AG04450 (cell line): ENCODE measurements at regions not wholly inside any gene's neighbourhood (a gene's known extent, or its start where the extent isn't known, plus 50 kb on each side); places are given as distances from the start of the nearest gene placed in this dataset.

Experiments
- CTCF ChIA-PET: fragments of 300-600, 350-600 bp; formaldehyde crosslinking; extraction: SDS; loops from one replicate; lab custom pipeline; 2022; ENCODE audit warnings: antibody characterized with exemption, inconsistent platforms; lab: Charles Lee
- POLR2A ChIA-PET: fragments of 350-600 bp; formaldehyde crosslinking; extraction: SDS; loops from one replicate; lab custom pipeline; 2021; ENCODE audit warnings: antibody characterized with exemption, inconsistent platforms; lab: Yijun Ruan, JAX
- DNase-seq: peaks from one replicate; pipeline ENCODE4 v3.0.0-alpha.2; 2011; ENCODE audit warnings: low read depth, low spot score
- H3K27ac ChIP-seq: one replicate; pipeline ENCODE4 v1.5.1; 2012; ENCODE audit warnings: low read depth, low read length, control low read depth
- H3K27me3 ChIP-seq: one replicate; pipeline ENCODE4 v1.6.0; 2012; ENCODE audit warnings: low read length; ENCODE audit not compliant: control insufficient read depth, insufficient read depth
- H3K4me3 ChIP-seq: 2 replicates; pipeline ENCODE4 v1.5.1; 2011; ENCODE audit warnings: mild to moderate bottlenecking, low read depth, low read length, control low read depth
- H3K9me3 ChIP-seq: 2 replicates; pipeline ENCODE4 v1.5.1; 2012; ENCODE audit warnings: low read length; ENCODE audit not compliant: control insufficient read depth, insufficient read depth
- CTCF ChIP-seq: IDR thresholded peaks from 2 replicates; pipeline ENCODE4 v1.5.1; 2011; ENCODE audit warnings: low read depth, low read length, control low read depth, inconsistent platforms

DNA sequence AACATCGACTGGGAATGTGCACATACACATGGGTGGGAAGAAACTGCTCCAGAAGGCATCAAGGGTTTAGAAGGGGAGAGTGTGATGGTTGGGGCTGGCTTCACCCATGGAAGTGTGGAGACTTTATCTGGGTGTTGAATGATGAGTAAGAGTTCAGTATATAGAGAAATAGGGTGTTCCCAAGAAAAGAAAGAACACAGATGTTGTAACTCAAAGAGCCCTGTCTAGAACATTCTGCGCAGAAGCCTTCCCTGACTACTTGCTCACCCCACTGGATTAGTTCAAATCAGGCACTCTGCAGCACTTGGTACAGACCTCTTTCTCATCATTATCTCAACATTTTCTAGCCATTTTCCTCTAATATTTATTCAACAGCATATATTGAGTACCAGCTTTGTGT, 491.7 kb downstream of the SNAPC1 start:
- no peak for TF ChIP-seq CTCF
- Histone ChIP-seq H3K27me3 (no peaks in the 10 kb centered on the region), H3K9me3 (no peaks in the 10 kb centered on the region), H3K4me3 (no peak overlapping the region), H3K27ac (no peak overlapping the region)
- no peak for DNase-seq
- POLR2A ChIA-PET: no interaction called here
- CTCF ChIA-PET: no interaction called here

DNA sequence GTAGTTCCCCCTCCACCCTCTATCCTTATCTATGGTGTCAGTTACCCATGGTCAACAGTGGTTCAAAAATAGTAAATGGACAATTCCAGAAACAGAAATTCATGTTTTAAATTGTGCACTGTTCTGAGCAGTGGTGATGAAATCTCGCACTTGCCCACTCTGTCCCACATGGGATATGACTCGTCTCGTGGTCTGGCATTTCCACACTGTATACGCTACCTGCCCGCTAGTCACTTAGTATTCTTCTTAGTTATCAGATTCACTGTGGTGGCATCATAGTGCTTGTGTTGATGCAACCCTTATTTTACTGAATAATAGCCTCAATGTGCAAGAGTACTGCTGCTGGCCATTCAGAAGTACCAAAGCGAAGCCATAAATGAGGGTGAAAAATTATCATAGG, 507.0 kb downstream of the SNAPC1 start:
- no peaks in the 10 kb centered on the region for H3K9me3 ChIP-seq
- no peak for DNase-seq
- ChIA-PET POLR2A (no interaction called here), CTCF (no interaction called here)
- H3K27me3 ChIP-seq: no peaks in the 10 kb centered on the region
- no peak overlapping the region for H3K4me3 ChIP-seq
- TF ChIP-seq CTCF: no peak
- no peak overlapping the region for H3K27ac ChIP-seq

DNA sequence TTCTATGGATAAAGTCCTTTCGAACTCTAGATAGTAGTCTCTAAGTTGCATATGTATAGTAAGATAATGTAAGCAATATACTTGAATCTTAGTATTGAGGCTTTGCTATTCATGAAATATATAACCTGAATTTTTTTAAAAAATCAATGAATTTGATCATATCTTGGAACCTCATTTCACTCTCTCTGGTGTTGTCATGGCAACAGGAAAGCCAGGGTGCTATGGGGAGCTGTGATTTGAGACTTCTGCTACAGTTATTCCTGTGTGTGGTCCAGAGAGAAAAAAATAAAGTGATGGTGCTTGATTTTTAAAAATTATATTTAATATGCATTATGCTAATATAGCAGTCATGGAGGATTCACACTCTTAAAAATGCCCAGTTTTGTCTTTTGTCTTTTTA, 508.0 kb downstream of the SNAPC1 start:
- H3K27me3 ChIP-seq: no peaks in the 10 kb centered on the region
- CTCF ChIA-PET: no interaction called here
- no peaks in the 10 kb centered on the region for H3K9me3 ChIP-seq
- POLR2A ChIA-PET: no interaction called here
- no peak for DNase-seq
- H3K4me3 ChIP-seq: no peak overlapping the region
- no peak for TF ChIP-seq CTCF
- H3K27ac ChIP-seq: no peak overlapping the region

DNA sequence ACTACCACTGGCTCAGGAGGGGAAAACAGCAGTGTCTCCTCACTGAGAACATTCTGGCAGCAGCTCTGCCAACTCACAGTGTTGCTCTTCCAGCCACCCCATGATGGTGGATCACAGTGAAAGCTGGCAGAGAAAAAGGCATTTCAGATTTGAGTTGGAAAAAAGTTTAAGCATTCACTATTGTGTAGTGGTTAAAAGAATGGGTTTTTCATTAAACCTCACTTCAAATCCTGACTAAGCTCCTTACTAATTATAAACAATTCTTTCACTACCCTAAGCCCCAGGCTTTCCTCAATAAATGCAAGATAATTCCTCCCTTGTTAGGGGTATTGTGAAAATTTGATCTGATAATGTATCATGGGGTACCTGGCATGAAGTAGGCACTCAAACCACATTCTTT, 518.1 kb downstream of the SNAPC1 start:
- TF ChIP-seq CTCF: no peak
- H3K4me3 ChIP-seq: no peak overlapping the region

DNA sequence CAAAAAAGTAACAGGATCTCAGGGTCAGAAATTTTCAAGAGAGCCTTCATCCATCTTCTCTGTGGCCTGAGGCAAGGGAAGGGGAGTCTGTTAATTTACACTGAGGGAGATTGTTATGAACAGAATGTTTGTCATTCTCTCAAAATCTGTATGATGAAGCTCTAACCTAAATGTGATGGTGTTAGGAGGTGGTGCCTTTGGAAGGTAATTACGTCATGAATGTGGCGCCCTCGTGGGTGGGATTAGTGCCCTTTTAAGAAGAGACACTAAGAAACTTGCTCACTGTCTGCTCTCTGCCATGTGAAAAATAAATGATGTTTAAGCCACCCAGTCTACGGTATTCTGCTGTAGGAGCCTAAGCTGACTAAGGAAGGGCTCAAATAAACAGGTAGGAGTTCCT, 521.6 kb downstream of the SNAPC1 start:
- DNase-seq: no peak
- TF ChIP-seq CTCF: no peak
- Histone ChIP-seq H3K9me3 (no peaks in the 10 kb centered on the region), H3K27me3 (no peaks in the 10 kb centered on the region), H3K27ac (no peak overlapping the region), H3K4me3 (no peak overlapping the region)
- POLR2A ChIA-PET: no interaction called here
- CTCF ChIA-PET: no interaction called here

More for the DNA sequence above, 518.1 kb downstream of the SNAPC1 start:
- Histone ChIP-seq H3K27ac (no peak overlapping the region), H3K27me3 (no peaks in the 10 kb centered on the region), H3K9me3 (no peaks in the 10 kb centered on the region)
- ChIA-PET CTCF (no interaction called here), POLR2A (no interaction called here)
- no peak for DNase-seq
